Uterus (tissue), 3 donors: ENCODE measurements at regions not wholly inside any gene's neighbourhood (a gene's known extent, or its start where the extent isn't known, plus 50 kb on each side); places are given as distances from the start of the nearest gene placed in this dataset.

Experiments used
- DNase-seq, 2 donors: peaks; one replicate each; pipeline ENCODE4 v3.0.0-alpha.2; 2019 to 2020
- H3K27ac ChIP-seq, 2 donors: fragments of 200-600 bp; sonication (generic); 1 replicate in 1 of 2; 2 replicates in 1 of 2; pipeline ENCODE4 v1.5.1; 2016 to 2018
- H3K27me3 ChIP-seq, 2 donors: fragments of 200-600 bp; sonication (generic); one replicate each; pipeline ENCODE4 v1.5.1; 2018 to 2019; ENCODE audit warnings: control low read depth in 1 of 2
- H3K36me3 ChIP-seq, 2 donors: fragments of 200-600 bp; sonication (generic); one replicate each; pipeline ENCODE4 v1.5.1; 2019; ENCODE audit warnings: control low read depth in 1 of 2
- H3K4me1 ChIP-seq, 2 donors: fragments of 200-600 bp; sonication (generic); one replicate each; pipeline ENCODE4 v1.5.1; 2018 to 2019; ENCODE audit warnings: control low read depth in 1 of 2
- H3K4me3 ChIP-seq, 2 donors: fragments of 200-600 bp; sonication (generic); 1 replicate in 1 of 2; 2 replicates in 1 of 2; pipeline ENCODE4 v1.5.1; 2018 to 2019; ENCODE audit warnings: mild to moderate bottlenecking in 1 of 2
- H3K9me3 ChIP-seq, 2 donors: fragments of 200-600 bp; sonication (generic); one replicate each; pipeline ENCODE4 v1.5.1; 2019; ENCODE audit warnings: control low read depth in 1 of 2
- CTCF ChIP-seq, 4 experiments: fragments of 200-600 bp in 2 of 4; fragments of 450-650 bp in 2 of 4; sonication (generic) in 2 of 4; IDR thresholded peaks; one replicate each; pipeline ENCODE4 v1.5.1; 2016 to 2019; ENCODE audit warnings: antibody characterized with exemption in 4 of 4, mild to moderate bottlenecking in 2 of 4, moderate library complexity in 1 of 4
- POLR2A ChIP-seq, 2 donors: fragments of 450-650 bp; IDR thresholded peaks; one replicate each; pipeline ENCODE4 v1.6.1; 2016; ENCODE audit warnings: antibody characterized with exemption in 2 of 2, mild to moderate bottlenecking in 1 of 2, moderate library complexity in 1 of 2
- intact Hi-C: fragments of 100-400 bp; cut with DNase I; formaldehyde crosslinking; loops from one replicate; pipeline ENCODE4 v1.15.1; 2023; ENCODE audit warnings: low total_unique reads
- donor health status: DM: yes; HTN: yes; CAD: no.

GRCh38 chr11:114815761-114816160, 137.4 kb downstream of the NXPE2 start:
- H3K9me3 ChIP-seq, result no peaks in the 10 kb centered on the region
- no peaks in the 10 kb centered on the region for H3K27me3 ChIP-seq
- DNase-seq, result no peak
- H3K4me1 ChIP-seq, result no peaks in the 10 kb centered on the region
- intact Hi-C loops, result no loop called here
- H3K27ac ChIP-seq, result no peak overlapping the region
- H3K36me3 ChIP-seq, result no peaks in the 10 kb centered on the region
- TF ChIP-seq POLR2A (IDR thresholded peaks at IDR 0.05) (no peak), CTCF (IDR thresholded peaks at IDR 0.05) (no peak)
- no peak overlapping the region for H3K4me3 ChIP-seq

- intact Hi-C loops, result no loop called here
- DNase-seq, result no peak
- TF ChIP-seq CTCF (IDR thresholded peaks at IDR 0.05), result no peak
- TF ChIP-seq POLR2A (IDR thresholded peaks at IDR 0.05), result no peak
Measured at GRCh38 chr11:114816791-114817190, 138.5 kb downstream of the NXPE2 start.

GRCh38 chr11:114818382-114818781, 140.1 kb downstream of the NXPE2 start:
- TF ChIP-seq POLR2A (IDR thresholded peaks at IDR 0.05), result no peak
- no peak for TF ChIP-seq CTCF (IDR thresholded peaks at IDR 0.05)
- intact Hi-C loops, result no loop called here
- no peaks in the 10 kb centered on the region for H3K4me1 ChIP-seq
- no peak overlapping the region for H3K4me3 ChIP-seq
- no peak for DNase-seq
- no peaks in the 10 kb centered on the region for H3K27me3 ChIP-seq
- no peak overlapping the region for H3K27ac ChIP-seq
- H3K9me3 ChIP-seq, result no peaks in the 10 kb centered on the region
- H3K36me3 ChIP-seq, result no peaks in the 10 kb centered on the region

More at GRCh38 chr11:114816791-114817190, 138.5 kb downstream of the NXPE2 start:
- no peak overlapping the region for H3K4me3 ChIP-seq
- no peaks in the 10 kb centered on the region for H3K36me3 ChIP-seq
- no peak overlapping the region for H3K27ac ChIP-seq
- H3K9me3 ChIP-seq, result no peaks in the 10 kb centered on the region
- H3K4me1 ChIP-seq, result no peaks in the 10 kb centered on the region
- H3K27me3 ChIP-seq, result no peaks in the 10 kb centered on the region

GRCh38 chr11:114819028-114819427, 140.7 kb downstream of the NXPE2 start:
- TF ChIP-seq POLR2A (IDR thresholded peaks at IDR 0.05), result no peak
- TF ChIP-seq CTCF (IDR thresholded peaks at IDR 0.05), result no peak
- H3K27ac ChIP-seq, result no peak overlapping the region
- H3K4me3 ChIP-seq, result no peak overlapping the region
- H3K9me3 ChIP-seq, result no peaks in the 10 kb centered on the region
- no peaks in the 10 kb centered on the region for H3K27me3 ChIP-seq
- no peak for DNase-seq
- no peaks in the 10 kb centered on the region for H3K36me3 ChIP-seq
- intact Hi-C loops, result no loop called here
- no peaks in the 10 kb centered on the region for H3K4me1 ChIP-seq

DNA sequence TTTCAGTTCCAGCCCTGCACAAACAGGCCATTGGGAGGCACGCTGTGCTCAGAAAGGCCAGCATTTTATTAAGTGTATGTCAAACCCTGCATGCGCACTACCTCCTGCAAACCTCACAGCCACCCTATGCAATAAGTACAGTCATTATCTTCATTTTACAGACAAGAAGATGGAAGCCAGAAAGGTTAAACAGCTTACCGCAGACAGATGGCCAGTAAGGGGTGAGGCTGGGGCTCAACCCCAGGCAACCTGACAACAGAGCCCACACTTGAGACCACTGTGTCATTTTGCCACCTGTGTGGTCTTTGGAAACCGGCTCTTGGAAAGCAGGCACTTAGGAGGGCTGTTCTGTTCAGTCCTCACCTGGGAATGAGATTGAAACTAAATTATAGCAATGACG, 142.3 kb downstream of the NXPE2 start:
- H3K27me3 ChIP-seq, result no peaks in the 10 kb centered on the region
- H3K9me3 ChIP-seq, result no peaks in the 10 kb centered on the region
- TF ChIP-seq POLR2A (IDR thresholded peaks at IDR 0.05), result no peak
- TF ChIP-seq CTCF (IDR thresholded peaks at IDR 0.05), result no peak
- no peaks in the 10 kb centered on the region for H3K36me3 ChIP-seq
- H3K4me3 ChIP-seq, result no peak overlapping the region
- no peak for DNase-seq
- no peak overlapping the region for H3K27ac ChIP-seq
- intact Hi-C loops, result no loop called here
- H3K4me1 ChIP-seq, result no peaks in the 10 kb centered on the region
